NCI-H774 (cell line): ENCODE measurements at regions not wholly inside any gene's neighbourhood (a gene's known extent, or its start where the extent isn't known, plus 50 kb on each side); places are given as distances from the start of the nearest gene placed in this dataset.
"Not testable (repeated sequence)": the region's sequence is repeated elsewhere in the genome, so short reads cannot be mapped to it uniquely, and the experiment has no call there.

ENCODE experiments used
- DNase-seq: peaks from one replicate; lab custom pipeline; 2025; lab: John Stamatoyannopoulos, UW

GRCh38 chr12:58651850-58652249 lies 268.5 kb downstream of the LRIG3 start:
- DNase-seq: no peak

- DNase-seq: no peak
Measured at GRCh38 chr12:58654021-58654420, 266.3 kb downstream of the LRIG3 start.

GRCh38 chr12:58655375-58655774 lies 264.9 kb downstream of the LRIG3 start:
- DNase-seq: no peak

- DNase-seq: no peak
Measured at GRCh38 chr12:58656254-58657009, 263.9 kb downstream of the LRIG3 start.

GRCh38 chr12:58657190-58657589 lies 263.1 kb downstream of the LRIG3 start:
- DNase-seq: no peak

GRCh38 chr12:58665375-58665774 lies 254.9 kb downstream of the LRIG3 start:
- no peak for DNase-seq

GRCh38 chr12:58668233-58668632 lies 252.1 kb downstream of the LRIG3 start:
- no peak for DNase-seq

GRCh38 chr12:58668871-58669270 lies 251.4 kb downstream of the LRIG3 start:
- no peak for DNase-seq

GRCh38 chr12:58670623-58671022 lies 249.7 kb downstream of the LRIG3 start:
- no peak for DNase-seq

- DNase-seq: no peak
Measured at GRCh38 chr12:58671196-58671595, 249.1 kb downstream of the LRIG3 start.

GRCh38 chr12:58673021-58673420 lies 247.3 kb downstream of the LRIG3 start:
- DNase-seq: no peak

GRCh38 chr12:58677833-58678232 lies 242.5 kb downstream of the LRIG3 start:
- not testable (repeated sequence) for DNase-seq

GRCh38 chr12:58678753-58679152 lies 241.6 kb downstream of the LRIG3 start:
- no peak for DNase-seq

- DNase-seq: no peak
Measured at GRCh38 chr12:58681730-58682129, 238.6 kb downstream of the LRIG3 start.

- DNase-seq: no peak
Measured at GRCh38 chr12:58695263-58695662, 225.0 kb downstream of the LRIG3 start.

GRCh38 chr12:58701536-58701935 lies 218.8 kb downstream of the LRIG3 start:
- no peak for DNase-seq

- no peak for DNase-seq
Measured at GRCh38 chr12:58703866-58704265, 216.4 kb downstream of the LRIG3 start.

GRCh38 chr12:58704770-58705169 lies 215.5 kb downstream of the LRIG3 start:
- not testable (repeated sequence) for DNase-seq

- no peak for DNase-seq
Measured at GRCh38 chr12:58710901-58711300, 209.4 kb downstream of the LRIG3 start.

GRCh38 chr12:58711974-58712373 lies 208.3 kb downstream of the LRIG3 start:
- no peak for DNase-seq

- no peak for DNase-seq
Measured at GRCh38 chr12:58712976-58713375, 207.3 kb downstream of the LRIG3 start.

GRCh38 chr12:58719161-58719560 lies 201.1 kb downstream of the LRIG3 start:
- no peak for DNase-seq

GRCh38 chr12:58720421-58720820 lies 199.9 kb downstream of the LRIG3 start:
- DNase-seq: no peak

- no peak for DNase-seq
Measured at GRCh38 chr12:58725400-58726105, 194.8 kb downstream of the LRIG3 start.
